ENCODE measurements at regions not wholly inside any gene's neighbourhood (a gene's known extent, or its start where the extent isn't known, plus 50 kb on each side); places are given as distances from the start of the nearest gene placed in this dataset.

- TF ChIP-seq EZH2phosphoT487 (IDR thresholded peaks at IDR 0.05; ENCODE audit: borderline replicate concordance, low read depth, low read length) (no peak), CTCF (conservative IDR thresholded peaks at IDR 0.05; ENCODE audit: low read length) (no peak)
- ChIA-PET POLR2A (no interaction called here), CTCF (ENCODE audit: unreplicated experiment) (no interaction called here)
- DNase-seq (ENCODE audit: low spot score): no peak
- H3K79me2 ChIP-seq (ENCODE audit: insufficient read depth, low read depth, low read length): no peaks in the 10 kb centered on the region
- no peaks in the 10 kb centered on the region for H3K36me3 ChIP-seq (ENCODE audit: insufficient read depth, low read length)
- no TSS peak for BruUV-seq (replicated peaks)
- no peaks in the 10 kb centered on the region for H3K9me3 ChIP-seq (ENCODE audit: low read length)
- H2AFZ ChIP-seq (ENCODE audit: low read length): no peak overlapping the region
- H3K4me1 ChIP-seq (ENCODE audit: insufficient read depth, low read length, poor library complexity, severe bottlenecking): no peaks in the 10 kb centered on the region
- no peaks in the 10 kb centered on the region for H3K9me2 ChIP-seq (ENCODE audit: insufficient read depth, low read length)
- H3K4me3 ChIP-seq (ENCODE audit: low read depth, low read length, poor library complexity, severe bottlenecking): no peak overlapping the region
- H4K20me1 ChIP-seq (ENCODE audit: insufficient read depth, low read length): no peaks in the 10 kb centered on the region
- intact Hi-C loops (cut with micrococcal nuclease; ENCODE audit: unreplicated experiment): no loop called here
- H3K27ac ChIP-seq (ENCODE audit: low read depth, low read length, poor library complexity, severe bottlenecking): no peak overlapping the region
- no peak overlapping the region for H3K4me2 ChIP-seq (ENCODE audit: low read length)
These were observed 225.2 kb downstream of the SEC23A start for GRCh38 chr14:38877744-38878388.

- no peak overlapping the region for H3K4me3 ChIP-seq (ENCODE audit: low read depth, low read length, poor library complexity, severe bottlenecking)
- H2AFZ ChIP-seq (ENCODE audit: low read length): no peak overlapping the region
- no peak overlapping the region for H3K4me2 ChIP-seq (ENCODE audit: low read length)
- H3K9me3 ChIP-seq (ENCODE audit: low read length): no peaks in the 10 kb centered on the region
- no peak for DNase-seq (ENCODE audit: low spot score)
- no TSS peak for BruUV-seq (replicated peaks)
- no peak for TF ChIP-seq EZH2phosphoT487 (IDR thresholded peaks at IDR 0.05; ENCODE audit: borderline replicate concordance, low read depth, low read length)
- TF ChIP-seq CTCF (conservative IDR thresholded peaks at IDR 0.05; ENCODE audit: low read length): no peak
- H3K4me1 ChIP-seq (ENCODE audit: insufficient read depth, low read length, poor library complexity, severe bottlenecking): no peaks in the 10 kb centered on the region
- no peaks in the 10 kb centered on the region for H3K36me3 ChIP-seq (ENCODE audit: insufficient read depth, low read length)
- H3K27ac ChIP-seq (ENCODE audit: low read depth, low read length, poor library complexity, severe bottlenecking): no peak overlapping the region
- intact Hi-C loops (cut with micrococcal nuclease; ENCODE audit: unreplicated experiment): no loop called here
- H3K79me2 ChIP-seq (ENCODE audit: insufficient read depth, low read depth, low read length): no peaks in the 10 kb centered on the region
- POLR2A ChIA-PET: no interaction called here
- CTCF ChIA-PET (ENCODE audit: unreplicated experiment): no interaction called here
- no peaks in the 10 kb centered on the region for H4K20me1 ChIP-seq (ENCODE audit: insufficient read depth, low read length)
- no peaks in the 10 kb centered on the region for H3K9me2 ChIP-seq (ENCODE audit: insufficient read depth, low read length)
These were observed 228.3 kb downstream of the SEC23A start for GRCh38 chr14:38874721-38875120.

GRCh38 chr14:38873941-38874612 is 229.0 kb downstream of the SEC23A start:
- TF ChIP-seq EZH2phosphoT487 (IDR thresholded peaks at IDR 0.05; ENCODE audit: borderline replicate concordance, low read depth, low read length) (no peak), CTCF (conservative IDR thresholded peaks at IDR 0.05; ENCODE audit: low read length) (no peak)
- CTCF ChIA-PET (ENCODE audit: unreplicated experiment): no interaction called here
- BruUV-seq (replicated peaks): no TSS peak

More at GRCh38 chr14:38873941-38874612, 229.0 kb downstream of the SEC23A start:
- H3K36me3 ChIP-seq (ENCODE audit: insufficient read depth, low read length): no peaks in the 10 kb centered on the region
- no peak for DNase-seq (ENCODE audit: low spot score)
- H3K9me2 ChIP-seq (ENCODE audit: insufficient read depth, low read length): no peaks in the 10 kb centered on the region
- H3K4me2 ChIP-seq (ENCODE audit: low read length): no peak overlapping the region
- H3K4me1 ChIP-seq (ENCODE audit: insufficient read depth, low read length, poor library complexity, severe bottlenecking): no peaks in the 10 kb centered on the region
- H3K4me3 ChIP-seq (ENCODE audit: low read depth, low read length, poor library complexity, severe bottlenecking): no peak overlapping the region
- POLR2A ChIA-PET: no interaction called here
- no peaks in the 10 kb centered on the region for H3K9me3 ChIP-seq (ENCODE audit: low read length)
- H3K79me2 ChIP-seq (ENCODE audit: insufficient read depth, low read depth, low read length): no peaks in the 10 kb centered on the region
- H2AFZ ChIP-seq (ENCODE audit: low read length): no peak overlapping the region
- no peak overlapping the region for H3K27ac ChIP-seq (ENCODE audit: low read depth, low read length, poor library complexity, severe bottlenecking)
- intact Hi-C loops (cut with micrococcal nuclease; ENCODE audit: unreplicated experiment): no loop called here
- no peaks in the 10 kb centered on the region for H4K20me1 ChIP-seq (ENCODE audit: insufficient read depth, low read length)

Data from OCI-LY7 (cell line).